DMS 273 (cell line): ENCODE measurements at regions not wholly inside any gene's neighbourhood (a gene's known extent, or its start where the extent isn't known, plus 50 kb on each side); places are given as distances from the start of the nearest gene placed in this dataset.

ENCODE experiments used
- DNase-seq: peaks from one replicate; lab custom pipeline; 2025; ENCODE audit not compliant: unreplicated experiment; lab: John Stamatoyannopoulos, UW

DNA sequence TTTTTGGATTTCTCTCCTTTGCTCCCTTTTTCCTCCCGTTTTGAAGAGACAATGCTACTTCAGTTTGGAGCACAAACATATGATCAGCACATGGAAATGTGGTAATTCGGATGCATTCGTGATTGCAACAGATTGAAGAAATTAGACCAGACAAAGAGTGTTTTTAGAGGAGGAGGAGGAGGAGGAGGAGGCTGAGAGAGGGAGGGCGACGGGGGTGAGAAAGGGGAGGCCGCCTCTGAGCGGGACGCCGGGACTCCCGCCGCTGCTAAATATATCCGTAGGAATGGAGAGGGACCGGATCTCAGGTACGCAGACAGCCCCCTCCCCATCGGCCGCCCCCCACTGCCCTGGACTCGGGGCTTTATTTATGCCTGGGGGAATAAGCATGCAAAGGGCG, 179.3 kb downstream of the SEC14L1 start:
- DNase-seq = no peak

DNA sequence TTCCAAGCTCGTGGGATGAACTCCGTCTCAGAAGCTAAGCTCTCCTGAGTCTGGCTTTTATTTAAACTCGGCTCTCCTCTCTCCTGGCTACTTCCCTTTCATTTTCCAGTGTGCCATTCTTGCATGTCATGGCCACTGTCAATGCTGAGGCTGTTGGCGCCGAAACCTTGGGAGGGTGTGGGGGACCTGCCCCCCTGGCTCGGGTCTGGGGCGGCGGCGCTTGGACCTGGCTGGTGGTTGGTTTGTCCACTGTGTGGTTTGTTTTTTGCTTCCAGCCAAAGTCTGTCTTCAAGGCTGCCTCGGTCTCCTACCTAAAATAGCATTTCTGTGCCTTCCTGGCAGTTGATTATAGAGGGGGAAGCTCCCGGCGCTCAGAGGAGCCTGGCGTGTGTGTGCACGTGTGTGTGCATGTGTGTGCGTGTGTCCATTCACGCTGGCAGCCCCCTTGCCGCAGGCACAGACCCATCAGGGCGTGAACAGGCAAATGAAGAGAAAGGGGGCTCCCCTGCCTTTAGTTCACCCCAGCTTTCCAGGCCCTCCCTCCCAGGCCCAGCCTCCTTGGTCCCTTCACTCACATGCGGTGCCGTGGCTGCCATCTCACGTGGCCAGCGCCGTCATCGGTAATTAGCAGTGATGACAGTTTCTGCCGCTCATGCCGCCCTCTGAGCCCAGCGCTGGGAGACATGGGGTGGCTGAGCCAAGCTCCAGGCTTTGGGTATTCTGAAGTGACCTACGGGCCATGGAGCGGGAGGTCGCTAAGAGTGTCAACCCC, 179.9 kb downstream of the SEC14L1 start:
- DNase-seq = no peak

DNA sequence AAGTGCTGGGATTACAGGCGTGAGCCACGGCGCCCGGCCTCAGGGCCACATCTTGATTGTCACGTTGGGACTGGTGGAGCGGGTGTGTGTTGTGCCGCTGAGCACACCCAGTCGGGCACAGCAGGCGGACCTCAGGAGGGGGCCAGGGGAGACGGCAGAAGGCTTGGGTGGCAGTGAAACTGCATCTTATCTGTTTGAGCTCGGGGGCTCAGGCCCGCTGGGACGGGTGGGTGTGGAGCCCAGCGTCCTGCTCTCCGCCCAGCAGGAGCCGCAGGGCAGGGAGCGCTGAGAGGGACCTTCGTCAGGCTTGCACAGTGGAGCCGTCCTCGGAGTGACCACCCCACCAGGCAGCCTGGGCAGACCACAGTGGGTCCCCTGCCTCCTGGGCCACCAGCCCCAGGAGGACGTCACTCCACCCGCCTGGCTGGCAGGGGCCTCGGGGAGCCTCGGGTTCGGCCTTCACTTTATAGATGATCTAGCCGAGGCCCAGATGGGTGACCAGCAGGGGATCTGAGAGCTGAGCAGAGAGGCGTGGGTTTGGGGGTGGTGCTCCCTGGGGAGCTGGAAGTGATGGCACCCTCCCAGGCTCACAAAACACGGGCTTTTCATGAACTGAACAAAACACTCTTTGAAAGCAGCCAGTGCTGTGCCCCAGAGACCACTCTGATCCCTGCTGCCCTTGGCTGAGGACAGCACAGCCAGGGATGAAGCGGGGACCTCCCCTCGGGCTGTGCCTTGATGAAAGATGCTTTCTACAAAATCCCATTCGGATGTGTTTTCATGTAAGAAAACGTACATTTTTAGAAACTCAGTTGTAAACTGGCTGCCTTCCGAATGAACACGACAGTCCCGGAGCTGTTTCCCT, 181.1 kb downstream of the SEC14L1 start:
- no peak for DNase-seq

DNA sequence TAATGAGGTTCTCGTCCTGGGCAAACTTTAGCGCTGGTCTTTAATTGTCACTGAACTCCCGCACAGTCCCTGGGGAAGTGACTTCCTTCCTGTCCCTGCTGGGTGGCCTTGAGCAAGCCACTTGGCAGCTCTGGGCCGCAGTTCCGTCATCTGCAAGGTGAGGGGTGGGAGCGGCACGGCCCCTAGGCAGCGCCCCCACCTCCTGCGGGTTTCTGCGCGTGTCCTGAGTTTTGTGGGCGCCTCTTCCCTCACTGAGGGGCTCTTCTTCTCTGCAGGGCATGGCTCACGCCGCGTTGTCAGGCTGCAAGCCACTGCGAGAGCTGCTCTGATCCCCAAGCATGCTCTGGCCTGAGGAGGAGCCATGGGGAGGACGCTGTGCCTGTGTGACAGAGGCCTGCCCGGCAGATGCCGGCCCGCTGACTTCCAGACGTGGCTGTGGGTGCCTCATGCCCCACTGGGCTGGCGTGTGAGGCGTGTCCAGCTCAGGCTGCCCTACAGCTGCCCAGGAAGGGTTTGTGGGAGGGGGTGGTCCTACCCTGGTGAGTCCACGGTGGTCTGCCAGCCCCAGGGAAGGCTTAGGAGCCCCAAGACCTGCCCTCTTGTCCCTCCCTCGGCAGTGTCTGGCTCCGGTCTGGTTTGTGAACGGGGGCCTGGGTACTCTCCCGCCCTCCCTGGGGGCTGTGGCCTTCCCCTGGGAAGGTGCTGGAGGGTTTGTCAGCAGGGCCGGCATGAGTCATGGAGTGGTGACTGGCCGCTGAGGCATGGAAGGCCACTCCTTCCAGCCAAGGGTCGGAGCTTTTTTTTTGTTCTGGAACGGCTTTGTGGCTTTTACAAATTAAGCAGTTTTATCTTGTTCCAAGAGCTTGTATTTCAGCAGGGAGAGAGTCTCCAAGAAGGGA, 182.0 kb downstream of the SEC14L1 start:
- no peak for DNase-seq

DNA sequence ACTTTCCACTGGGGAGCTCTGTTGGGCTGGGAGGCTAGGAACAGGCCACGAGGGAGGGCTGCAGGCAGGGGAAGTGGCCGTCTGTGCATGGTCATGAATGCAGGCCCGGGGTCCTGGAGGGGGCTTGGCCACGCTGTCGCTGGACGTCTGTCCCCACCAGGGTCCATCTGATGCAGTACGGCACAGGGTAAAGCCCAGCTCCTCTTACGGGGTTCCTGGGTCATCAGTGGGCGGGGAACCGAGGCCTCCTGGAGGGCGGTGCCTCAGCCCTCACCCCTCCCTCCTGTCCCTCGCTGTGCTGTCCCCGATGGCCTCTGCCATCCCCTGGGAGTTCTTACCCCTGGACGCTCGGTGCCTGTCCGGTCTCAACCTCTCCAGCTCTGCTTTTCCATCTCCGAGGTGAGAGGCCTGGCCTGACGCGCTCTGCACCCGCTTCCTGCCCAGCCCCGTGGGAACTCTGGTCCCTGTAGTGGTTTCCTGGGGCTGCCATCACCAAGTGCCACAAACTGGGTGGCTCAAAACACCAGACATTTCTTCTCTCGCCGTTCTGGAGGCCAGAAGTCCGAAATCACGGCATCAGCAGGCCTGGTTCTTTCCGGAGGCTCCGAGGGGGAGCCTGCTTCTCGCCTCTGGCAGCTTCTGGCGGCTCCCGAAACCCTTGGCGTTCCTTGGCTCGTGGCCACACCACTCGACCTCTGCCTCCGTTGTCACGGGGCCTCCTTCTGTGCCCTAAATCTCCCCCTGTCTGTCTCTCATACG, 182.8 kb downstream of the SEC14L1 start:
- no peak for DNase-seq

DNA sequence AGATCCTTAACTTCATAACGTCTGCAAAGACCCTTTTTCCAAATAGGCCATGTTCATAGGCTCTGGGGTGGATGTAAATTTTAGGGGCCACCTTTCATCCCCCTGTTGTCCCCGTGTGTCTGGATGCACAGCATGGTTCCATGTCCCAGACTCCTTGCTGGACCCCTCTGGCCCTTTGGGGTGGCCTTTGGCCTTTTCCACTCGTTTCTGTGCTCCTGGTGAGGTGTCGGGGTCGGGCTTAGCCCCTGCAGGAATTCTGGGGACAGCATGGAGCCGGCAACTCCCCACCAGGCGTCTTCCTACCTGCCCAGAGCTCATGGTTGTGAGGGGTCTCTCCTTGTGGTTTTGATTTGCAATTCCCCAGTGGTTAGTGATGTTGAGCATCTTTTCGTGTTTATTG, 183.5 kb downstream of the SEC14L1 start:
- DNase-seq = no peak

DNA sequence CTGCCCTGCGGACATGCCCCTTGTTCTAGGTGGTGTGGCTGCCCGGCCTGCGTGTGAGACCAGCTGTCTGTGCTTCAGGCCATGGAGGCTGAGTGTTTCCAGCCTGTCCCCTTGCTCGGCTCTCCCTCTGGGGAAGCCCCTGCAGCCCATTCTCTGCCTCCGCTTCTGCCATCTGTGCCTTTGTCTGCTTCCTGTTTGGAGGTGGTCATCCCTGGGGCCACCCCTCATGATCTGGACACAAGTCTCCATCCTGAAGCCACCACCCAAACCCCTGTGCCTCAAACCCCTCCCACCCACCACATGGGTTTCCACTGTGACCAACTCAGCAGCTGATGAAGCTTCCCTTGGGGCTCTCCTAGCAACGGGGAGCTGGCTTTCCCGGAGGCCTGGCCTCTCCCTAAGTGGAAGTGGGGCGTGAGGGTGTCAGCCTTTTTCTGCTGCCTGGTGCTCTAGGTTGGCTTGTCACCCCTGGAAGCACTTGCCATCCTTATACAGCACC, 184.9 kb downstream of the SEC14L1 start:
- no peak for DNase-seq

DNA sequence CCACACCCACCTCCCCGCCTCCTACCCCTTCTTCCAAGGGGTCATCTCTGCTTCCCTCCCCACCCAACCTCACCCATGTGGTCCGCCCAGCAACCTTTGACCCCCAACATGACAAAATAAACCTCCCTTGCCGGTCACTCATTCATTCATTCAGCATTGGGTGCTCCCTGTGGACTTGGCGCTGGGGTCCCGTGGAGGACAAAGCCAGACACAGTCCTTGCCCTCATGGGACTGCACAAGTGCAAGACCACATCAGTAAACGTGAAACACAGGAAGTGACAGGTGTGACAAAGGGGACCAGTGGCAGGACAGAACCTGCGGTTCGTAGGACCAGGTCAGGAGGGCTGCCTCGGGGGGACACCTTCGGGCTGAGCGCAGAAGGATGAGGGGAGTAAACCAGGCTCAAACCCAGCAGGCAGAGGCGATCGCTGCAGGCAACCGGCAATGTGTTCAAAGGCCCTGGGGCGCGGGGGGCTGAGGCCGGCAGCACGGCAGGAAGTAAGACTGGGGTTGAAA, 185.4 kb downstream of the SEC14L1 start:
- DNase-seq = no peak

DNA sequence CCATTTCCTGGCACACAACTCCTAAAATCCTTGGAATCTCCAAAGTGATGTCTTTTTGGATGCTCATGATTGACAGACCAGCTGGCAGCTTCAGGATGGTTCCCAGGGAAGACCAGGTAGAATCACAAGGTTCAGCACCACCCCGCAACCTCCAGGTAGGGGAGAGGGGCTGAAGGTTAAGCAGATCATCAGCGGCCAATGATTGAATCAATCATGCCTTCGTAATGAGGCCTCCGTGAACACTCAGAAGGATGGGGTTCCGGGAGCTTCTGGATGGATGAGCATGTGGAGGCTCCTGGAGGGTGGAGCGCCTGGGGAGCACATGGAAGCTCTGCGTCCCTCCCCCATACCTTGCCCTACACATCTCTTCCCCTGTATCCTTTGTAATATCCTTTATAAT, 185.9 kb downstream of the SEC14L1 start:
- DNase-seq = no peak

DNA sequence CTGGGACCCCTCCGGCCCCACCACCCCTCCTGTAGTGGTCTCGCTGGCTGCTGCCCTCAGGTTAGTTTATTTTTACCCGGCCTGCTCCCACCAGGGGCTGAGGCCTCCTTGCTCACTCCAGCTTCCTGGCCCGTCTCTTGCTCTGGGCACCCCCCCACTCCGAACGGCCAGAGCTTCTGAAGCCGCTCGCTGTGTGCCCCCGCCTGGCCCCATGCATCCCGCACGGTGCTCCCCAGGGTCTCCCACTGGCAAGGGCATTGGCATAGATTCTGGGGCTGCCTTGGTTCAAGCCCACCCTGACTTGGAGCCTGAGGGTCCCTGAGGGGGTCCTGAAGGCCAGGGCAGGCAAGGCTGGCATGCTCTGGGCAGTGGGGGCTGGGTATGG, 186.4 kb downstream of the SEC14L1 start:
- no peak for DNase-seq

DNA sequence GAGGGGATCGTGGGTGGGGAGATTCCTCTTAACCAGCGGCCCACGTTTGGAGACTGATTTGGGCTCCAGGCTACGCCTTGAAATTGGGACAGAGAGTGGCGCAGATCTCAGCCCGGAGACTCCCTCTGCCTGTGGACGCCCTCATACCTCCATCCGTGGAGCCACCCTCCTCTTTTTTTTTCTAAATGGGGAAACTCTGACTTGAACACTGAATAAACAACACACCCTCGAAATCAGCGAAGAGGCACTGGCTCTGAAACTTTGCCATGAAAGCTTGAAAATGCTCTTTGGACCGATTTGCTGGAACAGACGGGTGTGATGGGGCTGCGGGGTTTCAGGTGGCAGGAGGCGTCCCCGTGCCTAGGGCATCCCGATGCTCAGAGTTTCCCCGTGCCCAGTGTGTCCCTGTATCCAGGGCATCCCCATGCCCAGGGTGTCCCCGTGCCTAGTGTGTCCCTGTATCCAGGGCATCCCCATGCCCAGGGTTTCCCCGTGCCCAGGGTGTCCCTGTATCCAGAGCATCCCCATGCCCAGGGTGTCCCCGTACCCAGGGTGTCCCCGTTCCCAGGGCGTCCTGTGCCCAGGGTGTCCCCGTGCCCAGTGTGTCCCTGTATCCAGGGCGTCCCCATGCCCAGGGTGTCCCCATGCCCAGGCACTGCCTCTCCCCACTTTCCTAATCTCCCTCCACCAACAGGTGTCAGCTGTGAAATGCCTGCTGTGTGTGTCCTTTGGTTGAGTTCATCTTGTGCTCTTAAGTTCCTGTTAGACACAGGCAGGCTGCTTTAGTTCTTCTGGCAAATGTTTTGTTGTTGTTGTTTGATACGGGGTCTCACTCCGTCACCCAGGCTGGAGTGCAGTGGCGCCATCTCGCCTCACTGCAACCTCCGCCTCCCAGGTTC, 187.0 kb downstream of the SEC14L1 start:
- no peak for DNase-seq

DNA sequence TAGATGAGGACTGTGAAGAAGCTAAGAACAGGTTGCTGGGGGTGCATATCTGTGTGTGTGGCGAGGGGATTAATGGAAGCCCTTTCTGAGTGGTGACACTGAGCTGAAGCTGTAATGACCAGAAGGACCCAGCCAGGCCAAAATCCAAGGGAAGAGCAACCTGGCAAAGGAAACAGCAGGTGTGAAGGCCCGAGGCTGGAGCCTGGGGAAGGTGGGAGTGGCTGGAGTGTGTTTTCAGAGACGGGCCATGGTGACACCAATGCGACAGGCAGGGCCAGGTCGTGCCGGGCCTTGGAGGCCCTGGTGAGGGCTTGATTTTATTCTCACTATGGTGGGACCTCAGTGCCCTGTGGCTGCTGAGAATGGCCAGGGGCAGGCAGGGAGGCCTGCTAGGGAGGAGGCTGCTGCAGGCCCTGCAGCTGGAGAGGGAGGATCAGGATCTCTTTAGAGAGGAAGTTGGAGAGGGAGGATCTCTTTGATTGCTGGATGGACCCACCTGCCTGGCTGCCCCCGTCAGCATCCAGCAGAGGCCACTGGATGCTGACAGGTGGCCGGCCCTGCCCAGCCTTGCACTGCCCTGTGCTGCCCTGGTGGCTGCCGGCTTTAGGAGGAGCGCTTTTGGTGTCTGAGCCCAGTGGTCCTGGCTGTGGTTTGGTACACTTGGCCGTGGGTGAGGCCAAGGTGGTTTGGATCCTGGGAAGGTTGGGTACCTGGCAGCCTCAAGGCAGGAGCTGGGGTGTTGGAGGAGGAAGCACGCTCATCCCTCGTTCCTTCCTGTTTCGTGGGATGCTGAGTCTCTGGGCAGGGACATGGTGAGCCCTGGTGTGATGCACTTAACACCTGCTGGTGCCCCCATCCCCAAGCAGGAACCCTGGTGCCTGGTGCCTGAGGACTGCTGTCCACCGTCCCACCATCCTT, 188.3 kb downstream of the SEC14L1 start:
- no peak for DNase-seq

DNA sequence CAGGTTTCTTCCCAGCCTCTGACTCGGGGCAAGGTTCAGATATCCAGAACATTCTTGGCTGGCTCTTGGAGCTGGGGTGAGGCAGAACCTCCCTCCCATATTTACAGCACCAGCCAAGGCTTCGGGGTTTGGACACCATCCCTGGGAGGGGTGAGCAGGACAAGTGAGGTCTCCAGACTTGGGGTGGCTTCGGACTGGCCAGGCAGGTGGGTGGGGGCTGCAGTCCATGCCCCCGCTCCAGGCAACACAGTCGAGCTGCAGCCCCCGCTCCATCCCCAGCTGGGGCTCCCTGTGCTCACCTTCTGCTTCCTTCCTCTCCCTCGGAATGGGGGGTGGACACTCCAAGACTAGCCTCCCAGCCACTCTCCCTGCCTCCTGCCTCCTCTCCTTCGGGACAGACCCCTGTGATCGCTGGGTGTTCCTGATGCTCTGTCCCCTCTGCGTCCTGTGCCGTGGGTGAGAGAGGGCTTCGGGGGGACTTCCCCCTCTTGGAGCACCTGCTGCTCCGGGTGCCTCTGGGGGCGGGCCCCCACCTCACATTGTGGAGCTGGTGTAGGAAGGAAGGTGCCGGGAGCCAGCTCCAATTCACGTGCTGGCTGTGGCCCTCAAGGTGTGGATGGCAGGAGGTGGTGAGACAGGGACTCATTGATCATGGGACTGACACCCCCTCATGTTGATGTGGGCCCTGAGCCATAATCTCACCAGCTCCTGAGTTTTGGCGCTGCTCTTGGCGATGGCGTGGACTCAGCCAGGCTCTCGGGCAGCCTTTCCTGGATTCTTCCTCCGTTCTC, 189.2 kb downstream of the SEC14L1 start:
- DNase-seq = no peak

DNA sequence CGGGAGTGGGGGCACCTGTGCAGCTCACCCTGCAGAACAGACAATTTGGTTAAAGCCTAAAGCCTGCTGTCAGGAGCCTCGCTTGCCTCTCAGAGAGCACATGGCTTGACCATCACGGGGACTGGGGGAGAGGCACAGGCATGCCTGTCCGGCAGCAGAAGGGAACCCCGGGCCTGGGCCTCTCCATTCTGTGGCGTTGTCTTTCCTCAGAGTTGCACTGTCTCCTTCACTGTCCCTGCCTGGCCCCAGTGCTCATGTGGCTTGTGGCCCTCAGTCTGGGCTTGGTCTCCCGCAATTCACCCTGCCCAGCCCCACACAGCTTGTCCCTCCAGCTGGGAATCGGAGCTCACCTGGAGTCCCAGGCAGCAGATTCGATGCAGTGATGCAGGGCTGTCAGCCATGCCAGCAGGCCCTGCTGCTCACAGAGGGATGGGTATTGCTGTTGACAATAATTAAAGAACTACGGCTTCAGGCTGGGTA, 189.9 kb downstream of the SEC14L1 start:
- no peak for DNase-seq

DNA sequence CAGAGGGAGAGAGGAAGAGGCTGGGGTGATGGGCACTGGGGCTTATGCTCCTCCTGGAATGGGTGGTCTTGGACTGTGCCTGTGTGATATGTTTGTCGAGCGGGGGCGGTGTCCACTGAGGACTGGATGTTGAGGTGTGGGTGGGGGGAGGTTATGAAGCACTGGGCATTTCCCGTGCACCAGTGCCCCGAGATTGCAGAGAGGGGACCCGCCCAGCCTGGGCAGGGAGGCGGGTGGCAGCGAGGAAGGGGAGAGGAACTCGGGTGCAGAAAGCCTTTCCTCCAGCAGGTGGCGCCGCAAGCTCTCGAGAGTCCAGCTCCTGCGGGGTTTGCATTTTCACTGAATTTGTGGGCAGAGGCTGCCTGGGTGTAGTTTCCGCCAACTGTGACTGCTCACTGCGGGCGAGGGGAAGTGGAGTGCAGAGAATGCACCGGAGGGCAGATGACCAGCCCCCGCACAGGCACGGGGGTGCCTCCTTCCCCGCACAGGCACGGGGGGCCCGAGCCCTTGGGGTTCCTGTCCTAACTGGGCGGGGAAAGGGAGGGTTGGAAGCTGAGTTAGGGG, 190.6 kb downstream of the SEC14L1 start:
- DNase-seq = peak; percentile 96

DNA sequence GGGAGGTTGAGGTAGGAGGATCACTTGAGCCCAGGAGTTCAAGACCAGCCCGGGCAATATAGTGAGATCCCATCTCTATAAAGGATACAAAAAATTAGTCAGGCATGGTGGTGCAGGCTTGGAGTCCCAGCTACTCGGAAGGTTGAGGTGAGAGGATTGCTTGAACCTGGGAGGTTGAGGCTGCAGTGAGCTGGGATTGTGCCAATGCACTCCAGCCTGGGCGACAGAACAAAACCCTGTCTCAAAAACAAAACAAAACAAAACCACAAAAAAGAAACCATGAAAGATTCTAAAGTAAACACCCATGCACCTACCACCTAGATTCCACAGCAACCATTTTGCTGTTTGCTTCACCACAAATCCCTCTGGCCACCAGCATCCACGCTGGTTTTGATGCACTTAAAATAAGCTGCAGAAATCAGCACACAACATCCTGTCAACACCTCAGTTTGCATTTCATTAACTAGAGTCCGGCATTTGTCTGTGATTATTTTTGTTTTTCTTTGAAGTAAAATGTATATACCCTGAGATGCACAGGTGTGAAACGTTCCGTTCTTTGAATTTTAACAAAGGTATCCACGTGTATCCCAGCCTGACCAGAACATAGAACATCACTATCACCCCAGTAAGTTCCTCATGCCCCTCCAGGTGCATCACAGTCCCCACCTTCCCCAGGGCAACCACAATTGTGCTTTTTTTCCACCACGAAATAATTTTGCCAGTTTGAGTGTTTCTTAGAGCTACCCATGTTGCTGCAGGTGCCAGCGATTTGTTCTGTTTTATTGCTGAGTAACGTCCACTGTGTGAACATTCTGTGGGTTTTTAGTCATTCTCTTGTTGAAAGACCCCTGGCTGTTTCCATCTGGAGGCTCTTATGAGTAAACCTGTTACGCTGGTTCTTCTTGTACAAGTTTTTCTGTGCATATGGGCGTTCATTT, 191.5 kb downstream of the SEC14L1 start:
- no peak for DNase-seq
